Thyroid gland (tissue), 4 donors: ENCODE measurements at regions not wholly inside any gene's neighbourhood (a gene's known extent, or its start where the extent isn't known, plus 50 kb on each side); places are given as distances from the start of the nearest gene placed in this dataset.

ENCODE experiments used
- CTCF ChIP-seq, 6 experiments: fragments of 200-600 bp in 3 of 6; fragments of 450-650 bp in 3 of 6; sonication (generic) in 3 of 6; IDR thresholded peaks; one replicate each; pipeline ENCODE4 v1.5.1; 2016 to 2019; ENCODE audit warnings: antibody characterized with exemption in 6 of 6, mild to moderate bottlenecking in 2 of 6, inconsistent platforms in 1 of 6, moderate library complexity in 1 of 6
- POLR2A ChIP-seq, 2 donors: fragments of 450-650 bp; IDR thresholded peaks; one replicate each; pipeline ENCODE4 v1.6.1; 2017; ENCODE audit warnings: antibody characterized with exemption in 2 of 2, mild to moderate bottlenecking in 2 of 2, moderate library complexity in 1 of 2

GRCh38 chr22:49587987-49588386 lies 239.7 kb downstream of the BRD1 start:
- TF ChIP-seq CTCF (IDR thresholded peaks at IDR 0.05): no peak
- TF ChIP-seq POLR2A (IDR thresholded peaks at IDR 0.05): no peak
